Fibroblast of the aortic adventitia (primary cell): ENCODE measurements at regions not wholly inside any gene's neighbourhood (a gene's known extent, or its start where the extent isn't known, plus 50 kb on each side); places are given as distances from the start of the nearest gene placed in this dataset.

Source experiments
- DNase-seq: peaks from one replicate; pipeline ENCODE4 v3.0.0-alpha.2; 2010; ENCODE audit warnings: low read depth
- H3K4me3 ChIP-seq: 2 replicates; pipeline ENCODE4 v1.5.1; 2011; ENCODE audit warnings: low read depth, mild to moderate bottlenecking, control low read depth, low read length, moderate library complexity
- TF ChIP-seq, protein P1 (sequence below): IDR thresholded peaks from 2 replicates; pipeline ENCODE4 v1.5.1; 2011; ENCODE audit warnings: mild to moderate bottlenecking, low read length, control low read depth, inconsistent platforms; ENCODE audit not compliant: insufficient read depth

DNA sequence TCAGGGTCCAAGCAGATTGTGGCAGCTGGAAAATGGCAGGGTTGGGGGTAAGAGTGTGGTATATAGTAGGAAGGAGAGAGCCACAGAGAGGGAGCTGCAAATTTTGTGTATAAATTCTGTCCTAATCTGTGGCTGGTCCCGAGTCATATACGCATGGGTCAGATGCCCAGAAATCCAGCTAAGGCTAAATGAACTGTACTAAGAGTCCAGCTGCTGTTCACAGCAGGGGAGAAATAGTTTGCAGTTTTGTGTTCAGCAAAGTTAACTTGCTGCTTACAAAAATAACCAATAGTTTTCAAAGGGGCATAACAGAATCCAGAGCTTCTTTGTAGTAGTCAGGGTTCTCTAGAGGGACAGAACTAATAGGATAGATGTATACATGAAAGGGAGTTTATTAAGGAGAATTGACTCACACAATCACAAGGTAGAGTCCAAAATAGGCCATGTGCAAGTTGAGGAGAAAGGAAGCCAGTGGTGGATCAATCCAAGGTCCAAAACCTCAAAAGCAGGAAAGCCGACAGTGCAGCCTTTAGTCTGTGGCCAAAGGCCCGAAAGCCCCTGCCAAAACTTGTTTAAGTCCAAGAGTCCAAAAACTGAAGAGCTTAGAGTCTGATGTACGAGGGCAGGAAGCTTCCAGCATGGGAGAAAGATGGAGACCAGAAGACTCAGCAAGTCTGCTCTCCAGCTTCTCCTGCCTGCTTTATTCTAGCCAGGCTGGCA, 146.1 kb upstream of the KBTBD8 start:
- TF ChIP-seq, protein P1, sequence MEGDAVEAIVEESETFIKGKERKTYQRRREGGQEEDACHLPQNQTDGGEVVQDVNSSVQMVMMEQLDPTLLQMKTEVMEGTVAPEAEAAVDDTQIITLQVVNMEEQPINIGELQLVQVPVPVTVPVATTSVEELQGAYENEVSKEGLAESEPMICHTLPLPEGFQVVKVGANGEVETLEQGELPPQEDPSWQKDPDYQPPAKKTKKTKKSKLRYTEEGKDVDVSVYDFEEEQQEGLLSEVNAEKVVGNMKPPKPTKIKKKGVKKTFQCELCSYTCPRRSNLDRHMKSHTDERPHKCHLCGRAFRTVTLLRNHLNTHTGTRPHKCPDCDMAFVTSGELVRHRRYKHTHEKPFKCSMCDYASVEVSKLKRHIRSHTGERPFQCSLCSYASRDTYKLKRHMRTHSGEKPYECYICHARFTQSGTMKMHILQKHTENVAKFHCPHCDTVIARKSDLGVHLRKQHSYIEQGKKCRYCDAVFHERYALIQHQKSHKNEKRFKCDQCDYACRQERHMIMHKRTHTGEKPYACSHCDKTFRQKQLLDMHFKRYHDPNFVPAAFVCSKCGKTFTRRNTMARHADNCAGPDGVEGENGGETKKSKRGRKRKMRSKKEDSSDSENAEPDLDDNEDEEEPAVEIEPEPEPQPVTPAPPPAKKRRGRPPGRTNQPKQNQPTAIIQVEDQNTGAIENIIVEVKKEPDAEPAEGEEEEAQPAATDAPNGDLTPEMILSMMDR = no peak
- no peak overlapping the region for H3K4me3 ChIP-seq
- no peak for DNase-seq

DNA sequence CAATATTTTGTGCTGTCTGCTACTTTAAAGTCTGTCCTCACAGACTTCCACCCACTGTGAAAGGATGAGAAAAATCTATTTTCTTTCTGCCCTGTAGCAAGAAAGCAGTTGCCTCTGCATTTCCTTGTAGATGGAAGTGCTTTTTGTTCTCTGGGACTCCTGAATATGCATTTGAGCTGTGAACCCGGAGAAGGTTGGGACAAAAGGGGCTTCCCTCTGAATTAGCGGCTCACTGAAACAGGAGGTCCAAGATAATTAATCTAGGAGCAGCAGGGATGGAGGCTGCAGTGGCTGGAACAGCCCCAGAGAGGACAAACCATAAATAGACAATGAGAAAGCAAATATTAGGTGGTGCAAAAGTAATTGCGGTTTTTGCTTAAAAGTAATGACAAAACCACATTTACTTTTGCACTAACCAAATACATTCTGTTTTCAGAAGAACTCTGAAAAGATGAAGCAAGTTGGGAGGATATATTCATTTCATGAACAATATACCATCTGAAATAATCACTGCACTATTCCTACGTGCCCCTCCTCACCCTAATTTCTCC, 143.4 kb upstream of the KBTBD8 start:
- DNase-seq = no peak
- TF ChIP-seq, protein P1 = no peak
- no peak overlapping the region for H3K4me3 ChIP-seq

DNA sequence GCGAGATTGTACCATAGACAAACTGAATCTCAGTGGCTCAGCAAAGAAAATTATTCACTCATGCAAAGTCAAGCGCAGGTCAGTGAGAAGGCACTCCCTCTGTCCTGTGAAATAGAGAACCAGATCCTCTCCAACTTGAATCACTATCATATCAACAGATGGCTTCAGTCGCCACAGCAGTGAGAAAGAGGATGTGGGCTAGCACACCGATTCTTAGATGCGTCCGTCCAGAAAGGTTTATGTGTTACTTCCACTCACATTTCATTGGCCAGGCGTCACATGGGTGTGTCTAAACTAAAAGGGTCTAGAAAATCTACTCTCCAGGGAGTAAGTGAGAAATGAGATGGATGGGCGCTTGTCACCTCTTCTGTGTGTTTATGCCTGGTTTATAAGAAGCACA, 141.6 kb upstream of the KBTBD8 start:
- TF ChIP-seq, protein P1 = no peak
- DNase-seq = no peak
- no peak overlapping the region for H3K4me3 ChIP-seq

DNA sequence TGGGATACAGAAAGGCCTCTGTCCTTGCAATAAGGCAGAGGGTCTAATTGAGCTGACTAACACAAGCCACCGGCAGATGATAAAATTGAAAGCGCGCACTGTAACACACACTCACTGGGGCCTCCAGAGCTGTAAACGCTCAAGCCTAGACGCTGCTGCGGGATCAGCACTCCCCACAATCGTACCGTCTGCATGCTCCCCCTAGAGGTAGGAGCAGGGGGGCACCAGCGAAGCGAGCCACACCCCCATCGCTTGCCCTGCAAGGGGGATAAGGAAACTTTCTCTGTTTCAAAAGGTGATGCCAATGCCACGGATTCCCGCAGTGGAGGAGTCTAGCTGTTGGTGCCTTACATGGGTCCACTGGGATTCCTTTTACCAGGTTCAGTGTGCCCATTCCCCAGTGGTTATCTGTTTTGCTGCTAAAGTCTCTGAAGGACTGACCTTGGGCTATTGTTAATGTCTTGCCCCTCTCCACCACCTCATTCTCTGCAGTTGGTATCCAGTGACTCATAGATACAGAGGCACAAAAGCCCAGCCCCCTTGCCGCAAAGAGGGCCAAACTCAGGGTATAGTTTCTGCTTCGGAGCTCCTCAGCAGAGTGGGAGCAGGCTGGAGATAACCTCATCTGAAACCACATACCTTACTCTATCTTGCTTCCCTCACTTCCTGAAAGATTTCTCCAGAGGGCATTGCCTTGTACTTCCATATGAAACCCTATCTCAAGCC, 139.3 kb upstream of the KBTBD8 start:
- DNase-seq = no peak

DNA sequence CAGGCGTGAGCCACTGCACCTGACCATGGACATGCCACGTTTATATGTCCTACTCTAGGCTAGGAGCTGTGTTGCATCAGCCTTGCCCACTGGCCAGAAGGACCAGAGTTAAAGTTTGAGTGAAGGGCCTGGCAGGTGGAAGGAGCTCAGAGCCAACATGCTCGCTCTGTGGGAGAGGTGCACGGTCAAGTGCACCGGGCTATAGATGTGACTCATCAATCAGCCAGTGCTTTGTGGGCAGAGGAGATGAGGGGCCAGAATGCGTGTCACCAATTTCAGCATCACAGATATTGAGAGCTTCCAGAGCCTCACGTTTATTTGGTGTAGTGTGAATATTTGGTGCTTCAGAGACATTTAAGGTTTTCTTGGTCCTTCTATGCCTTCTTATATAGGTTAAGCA, 137.3 kb upstream of the KBTBD8 start:
- H3K4me3 ChIP-seq = no peak overlapping the region
- TF ChIP-seq, protein P1 = no peak
- DNase-seq = no peak

More for the DNA sequence above, 139.3 kb upstream of the KBTBD8 start:
- H3K4me3 ChIP-seq = no peak overlapping the region
- TF ChIP-seq, protein P1 = peak; percentile 7

DNA sequence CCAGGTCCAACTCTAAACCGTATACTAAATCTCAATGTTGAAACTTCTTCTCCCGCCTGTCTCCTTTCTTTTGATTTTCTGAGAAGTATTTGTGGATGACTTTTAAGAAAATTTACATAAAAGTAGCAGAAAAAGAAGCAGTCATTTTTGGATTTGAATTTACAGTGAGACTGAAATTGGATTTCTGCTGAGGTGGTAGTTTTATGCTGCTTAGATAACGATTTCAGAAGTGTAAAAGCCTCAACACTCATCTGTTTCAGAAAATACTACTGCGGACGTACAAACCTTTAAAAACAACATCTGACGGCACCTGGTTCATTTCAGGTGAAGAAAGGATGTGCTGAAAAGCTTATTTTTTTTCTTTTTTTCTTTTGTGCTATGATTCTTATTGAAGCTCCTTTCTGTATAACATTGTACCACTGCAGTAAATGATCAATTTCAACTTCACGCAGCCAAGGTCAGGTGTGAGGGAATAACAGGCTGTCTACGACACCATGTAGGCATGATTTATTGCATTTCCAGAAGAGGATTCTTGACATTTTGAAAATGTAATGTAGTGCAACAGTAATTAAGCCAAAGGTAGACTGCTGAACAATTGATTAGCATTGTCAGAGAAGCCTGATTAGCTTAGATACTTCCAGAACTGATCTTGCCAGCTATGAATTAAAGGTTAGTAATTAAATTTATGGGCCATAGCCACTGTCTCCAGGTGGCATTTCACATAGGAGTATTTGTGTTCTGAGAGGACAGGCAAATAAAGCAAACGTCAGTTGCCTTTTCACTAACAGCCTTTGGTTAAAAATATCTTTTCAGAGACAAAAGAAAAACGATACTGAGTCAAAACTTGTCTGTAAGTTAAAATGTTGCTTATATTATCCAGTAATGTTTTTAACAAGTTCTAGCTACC, 134.6 kb upstream of the KBTBD8 start:
- TF ChIP-seq, protein P1 = no peak
- H3K4me3 ChIP-seq = no peak overlapping the region

More for the DNA sequence above, 134.6 kb upstream of the KBTBD8 start:
- DNase-seq = no peak
